K562 (cell line): ENCODE measurements at regions not wholly inside any gene's neighbourhood (a gene's known extent, or its start where the extent isn't known, plus 50 kb on each side); places are given as distances from the start of the nearest gene placed in this dataset.

Source experiments
- ARHGAP35 ChIP-seq: fragments of 450-650 bp; IDR thresholded peaks from 2 replicates; pipeline ENCODE4 v1.6.1; 2018; ENCODE audit not compliant: partially characterized antibody
- MCM3 ChIP-seq: fragments of 450-650 bp; IDR thresholded peaks from 2 replicates; pipeline ENCODE4 v1.6.1; 2016
- NRF1 ChIP-seq, 2 experiments: fragments of 450-650 bp; IDR thresholded peaks in 1 of 2; conservative IDR thresholded peaks in 1 of 2; 2 replicates each; pipeline ENCODE4 v1.6.1; 2014; ENCODE audit warnings: mild to moderate bottlenecking in 2 of 2
- POLR2A ChIP-seq: fragments of 450-650 bp; conservative IDR thresholded peaks from 2 replicates; pipeline ENCODE4 v1.6.1; 2016
- POLR2B ChIP-seq: fragments of 450-650 bp; IDR thresholded peaks from 2 replicates; pipeline ENCODE4 v1.6.1; 2018; ENCODE audit warnings: low read depth; ENCODE audit not compliant: partially characterized antibody
- SMARCA5 ChIP-seq: fragments of 450-650 bp; IDR thresholded peaks from 2 replicates; pipeline ENCODE4 v1.6.1; 2016
- ZNF184 ChIP-seq: sonication (generic); formaldehyde crosslinking; IDR thresholded peaks from 2 replicates; pipeline ENCODE4 v1.5.0; 2020; ENCODE audit warnings: missing genetic modification reagents
- TF ChIP-seq, protein P1 (sequence below), 3 experiments: IDR thresholded peaks in 2 of 3; conservative IDR thresholded peaks in 1 of 3; 2 replicates each; pipeline ENCODE4 v1.5.1; 2011 to 2012; ENCODE audit warnings: low read length in 3 of 3, mild to moderate bottlenecking in 3 of 3, control low read depth in 2 of 3, improper control_type of control experiment in 1 of 3, inconsistent platforms in 1 of 3, low read depth in 1 of 3, mixed read lengths in 1 of 3, moderate library complexity in 1 of 3; ENCODE audit not compliant: insufficient read depth in 2 of 3
- TF ChIP-seq, protein P2 (sequence below), 2 experiments: IDR thresholded peaks; 2 replicates each; pipeline ENCODE4 v1.6.1; 2011; ENCODE audit warnings: borderline replicate concordance in 1 of 2, control low read depth in 1 of 2, low read depth in 1 of 2, low read length in 1 of 2, mild to moderate bottlenecking in 1 of 2, mixed read lengths in 1 of 2, moderate library complexity in 1 of 2; ENCODE audit not compliant: insufficient read depth in 1 of 2, insufficient read length in 1 of 2, poor library complexity in 1 of 2, severe bottlenecking in 1 of 2; ENCODE audit errors: extremely low read depth in 1 of 2

DNA sequence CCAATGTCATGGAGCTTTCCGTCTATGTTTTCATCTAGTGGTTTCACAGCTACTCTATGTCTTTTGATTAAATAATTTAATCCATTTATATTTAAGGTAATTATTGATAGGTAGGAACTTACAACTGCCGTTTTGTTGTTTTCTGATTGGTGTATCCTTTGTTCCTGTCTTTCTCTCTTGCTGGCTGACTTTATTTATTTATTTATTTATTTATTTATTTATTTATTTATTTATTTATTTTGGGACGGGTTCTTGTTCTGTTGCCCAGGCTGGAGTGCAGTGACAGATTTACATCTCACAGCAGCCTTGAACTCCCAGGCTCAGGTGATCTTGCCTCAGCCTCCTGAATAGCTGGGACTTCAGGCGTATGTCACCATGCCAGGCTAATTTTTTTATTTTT lies 299.2 kb upstream of the COL8A1 start:
- TF ChIP-seq, protein P1, sequence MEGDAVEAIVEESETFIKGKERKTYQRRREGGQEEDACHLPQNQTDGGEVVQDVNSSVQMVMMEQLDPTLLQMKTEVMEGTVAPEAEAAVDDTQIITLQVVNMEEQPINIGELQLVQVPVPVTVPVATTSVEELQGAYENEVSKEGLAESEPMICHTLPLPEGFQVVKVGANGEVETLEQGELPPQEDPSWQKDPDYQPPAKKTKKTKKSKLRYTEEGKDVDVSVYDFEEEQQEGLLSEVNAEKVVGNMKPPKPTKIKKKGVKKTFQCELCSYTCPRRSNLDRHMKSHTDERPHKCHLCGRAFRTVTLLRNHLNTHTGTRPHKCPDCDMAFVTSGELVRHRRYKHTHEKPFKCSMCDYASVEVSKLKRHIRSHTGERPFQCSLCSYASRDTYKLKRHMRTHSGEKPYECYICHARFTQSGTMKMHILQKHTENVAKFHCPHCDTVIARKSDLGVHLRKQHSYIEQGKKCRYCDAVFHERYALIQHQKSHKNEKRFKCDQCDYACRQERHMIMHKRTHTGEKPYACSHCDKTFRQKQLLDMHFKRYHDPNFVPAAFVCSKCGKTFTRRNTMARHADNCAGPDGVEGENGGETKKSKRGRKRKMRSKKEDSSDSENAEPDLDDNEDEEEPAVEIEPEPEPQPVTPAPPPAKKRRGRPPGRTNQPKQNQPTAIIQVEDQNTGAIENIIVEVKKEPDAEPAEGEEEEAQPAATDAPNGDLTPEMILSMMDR (IDR thresholded peaks at IDR 0.05 in 2 of 3, conservative IDR thresholded peaks at IDR 0.05 in 1 of 3; ENCODE audit: insufficient read depth in 2 of 3, low read depth in 1 of 3, low read length in 3 of 3) = no peak
- TF ChIP-seq SMARCA5 = no peak
- TF ChIP-seq POLR2A = no peak
- no peak for TF ChIP-seq ZNF184
- TF ChIP-seq, protein P2, sequence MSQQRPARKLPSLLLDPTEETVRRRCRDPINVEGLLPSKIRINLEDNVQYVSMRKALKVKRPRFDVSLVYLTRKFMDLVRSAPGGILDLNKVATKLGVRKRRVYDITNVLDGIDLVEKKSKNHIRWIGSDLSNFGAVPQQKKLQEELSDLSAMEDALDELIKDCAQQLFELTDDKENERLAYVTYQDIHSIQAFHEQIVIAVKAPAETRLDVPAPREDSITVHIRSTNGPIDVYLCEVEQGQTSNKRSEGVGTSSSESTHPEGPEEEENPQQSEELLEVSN (IDR thresholded peaks at IDR 0.05; ENCODE audit: borderline replicate concordance in 1 of 2, extremely low read depth in 1 of 2, insufficient read depth in 1 of 2, insufficient read length in 1 of 2, low read depth in 1 of 2, low read length in 1 of 2, poor library complexity in 1 of 2, severe bottlenecking in 1 of 2) = no peak
- no peak for TF ChIP-seq MCM3
- no peak for TF ChIP-seq NRF1 (conservative IDR thresholded peaks at IDR 0.05 in 1 of 2, IDR thresholded peaks at IDR 0.05 in 1 of 2)
- TF ChIP-seq ARHGAP35 = no peak
- TF ChIP-seq POLR2B = no peak
